A549 (cell line): ENCODE measurements at regions not wholly inside any gene's neighbourhood (a gene's known extent, or its start where the extent isn't known, plus 50 kb on each side); places are given as distances from the start of the nearest gene placed in this dataset.

Source experiments
- CTCF ChIP-seq: fragments of >200 bp; sonication (Bioruptor Twin); formaldehyde crosslinking; IDR thresholded peaks from 3 replicates; pipeline ENCODE4 v1.5.1; 2016
- KDM1A ChIP-seq: fragments of 200-600 bp; sonication (generic); IDR thresholded peaks from 2 replicates; pipeline ENCODE4 v1.6.1; 2016; ENCODE audit warnings: low read depth, mild to moderate bottlenecking

DNA sequence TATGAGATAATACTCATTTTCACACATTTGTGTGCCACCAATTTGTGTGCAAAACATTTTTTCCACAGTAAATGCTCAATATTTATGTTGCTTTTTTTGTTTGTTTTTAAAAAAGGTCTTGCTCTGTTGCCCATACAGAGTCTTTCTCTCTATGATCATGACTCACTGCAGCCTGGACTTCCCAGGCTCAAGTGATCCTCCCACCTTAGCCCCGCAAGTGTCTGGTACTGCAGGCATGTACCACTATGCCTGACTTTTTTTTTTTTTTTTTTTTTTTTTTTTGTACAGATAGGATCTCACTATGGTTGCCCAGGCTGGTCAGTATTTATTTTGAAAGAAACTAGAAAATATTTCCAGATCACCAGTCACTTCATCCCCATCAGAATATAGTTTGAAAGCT, 297.8 kb upstream of the GYPC start:
- no peak for TF ChIP-seq CTCF
- TF ChIP-seq KDM1A, result no peak
